ENCODE measurements at regions not wholly inside any gene's neighbourhood (a gene's known extent, or its start where the extent isn't known, plus 50 kb on each side); places are given as distances from the start of the nearest gene placed in this dataset.

DNA sequence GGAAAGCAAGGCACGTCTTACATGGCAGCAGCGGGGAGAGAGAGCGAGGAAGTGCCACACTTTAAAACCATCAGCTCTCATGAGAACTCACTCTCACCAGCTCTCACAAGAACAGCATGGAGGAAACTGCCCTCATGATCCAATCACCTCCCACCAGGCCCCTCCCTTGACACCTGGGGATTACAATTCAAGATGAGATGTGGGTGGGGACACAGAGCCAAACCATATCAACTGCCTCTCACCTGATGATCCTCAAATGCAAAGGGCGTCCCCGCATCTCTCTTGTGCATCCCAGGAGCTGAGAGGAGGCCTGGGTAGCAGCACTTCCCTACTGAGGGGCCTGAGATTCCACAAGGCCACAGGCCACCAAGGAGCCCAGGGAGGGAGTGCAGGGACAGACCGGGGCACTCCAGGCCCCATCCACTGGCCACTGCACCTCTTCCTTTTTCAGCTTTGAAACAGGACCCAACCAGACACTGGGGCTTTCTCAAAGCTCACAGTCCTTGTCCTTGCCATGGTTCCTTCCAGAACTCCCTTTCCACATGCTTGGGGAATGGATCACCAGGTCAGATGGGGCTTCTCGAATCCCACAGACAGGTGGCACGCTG is 54.5 kb upstream of the IL17B start:
- no peak overlapping the region for H3K4me3 ChIP-seq (ENCODE audit: low read depth in 1 of 2, low read length in 2 of 2)
- no peaks in the 10 kb centered on the region for H3K27me3 ChIP-seq (ENCODE audit: control insufficient read depth in 1 of 2, insufficient read depth in 2 of 2, low read length in 2 of 2)
- H3K36me3 ChIP-seq (ENCODE audit: control insufficient read depth in 2 of 2, insufficient read depth in 2 of 2, low read length in 1 of 2) = peaks cover 0 to 1% of the 10 kb centered on the region in 2 donors
- peaks cover 0 to 9% of the 10 kb centered on the region in 2 donors for H3K4me1 ChIP-seq (ENCODE audit: control insufficient read depth in 2 of 2, insufficient read depth in 2 of 2, low read length in 1 of 2)
- peak overlapping the region in 1 of 2 donors; percentile 17 for H3K27ac ChIP-seq (ENCODE audit: low read depth in 2 of 2, low read length in 1 of 2)
- H3K9me3 ChIP-seq (ENCODE audit: control insufficient read depth in 2 of 2, insufficient read depth in 1 of 2, low read depth in 1 of 2, low read length in 1 of 2) = no peaks in the 10 kb centered on the region
- 76 to 83% methylated on average over 8 of the region's 8 CpGs for WGBS, 2 donors

DNA sequence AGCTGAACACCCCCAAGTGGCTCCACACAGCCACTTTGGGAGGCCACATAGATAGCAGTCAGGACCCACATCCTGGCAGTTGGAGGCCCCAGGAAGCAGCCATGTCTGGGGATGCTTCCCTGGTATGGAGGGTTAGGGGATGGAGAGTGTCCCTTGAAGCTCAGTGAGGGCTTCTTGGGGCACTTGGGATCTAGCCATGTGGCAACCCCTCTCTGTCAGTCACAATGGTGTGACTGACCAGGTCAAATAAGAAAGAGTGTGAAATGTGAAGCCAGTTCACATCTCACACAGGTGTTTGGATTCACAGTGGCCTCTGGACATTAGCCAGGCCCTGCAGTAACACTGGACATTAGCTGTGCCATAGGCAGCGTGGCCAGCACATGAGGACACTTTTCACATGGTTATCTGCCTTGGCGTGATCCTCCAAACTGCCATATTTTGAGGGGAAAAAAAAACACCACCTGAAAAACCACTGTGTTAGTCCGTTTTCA is 53.9 kb upstream of the IL17B start:
- Histone ChIP-seq H3K36me3 (ENCODE audit: control insufficient read depth in 2 of 2, insufficient read depth in 2 of 2, low read length in 1 of 2) (peaks cover 0 to 2% of the 10 kb centered on the region in 2 donors), H3K27ac (ENCODE audit: low read depth in 2 of 2, low read length in 1 of 2) (no peak overlapping the region), H3K4me1 (ENCODE audit: control insufficient read depth in 2 of 2, insufficient read depth in 2 of 2, low read length in 1 of 2) (peaks cover 0 to 5% of the 10 kb centered on the region in 2 donors), H3K9me3 (ENCODE audit: control insufficient read depth in 2 of 2, insufficient read depth in 1 of 2, low read depth in 1 of 2, low read length in 1 of 2) (no peaks in the 10 kb centered on the region), H3K27me3 (ENCODE audit: control insufficient read depth in 1 of 2, insufficient read depth in 2 of 2, low read length in 2 of 2) (no peaks in the 10 kb centered on the region), H3K4me3 (ENCODE audit: low read depth in 1 of 2, low read length in 2 of 2) (no peak overlapping the region)
- WGBS, 2 donors = 56 to 57% methylated on average over 3 of the region's 3 CpGs

DNA sequence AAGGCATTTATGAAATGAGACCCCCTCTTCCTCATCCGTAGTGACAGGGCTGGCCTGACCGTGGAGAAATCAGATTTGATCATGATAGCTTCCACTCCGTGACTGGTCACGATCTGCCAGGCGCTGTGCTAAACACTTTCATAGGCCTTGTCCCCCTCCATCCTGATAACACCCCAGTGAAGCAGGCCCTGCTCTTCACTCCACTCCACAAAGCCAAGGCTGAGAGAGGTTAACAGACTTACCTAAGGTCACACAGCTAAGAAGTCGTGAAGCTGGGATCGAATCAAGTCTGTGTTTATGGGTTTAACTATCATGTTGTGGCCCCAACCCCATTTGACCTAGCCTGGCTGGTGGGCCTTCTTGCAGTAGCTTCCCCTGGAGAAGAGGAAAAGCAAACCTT is 53.3 kb upstream of the IL17B start:
- H3K36me3 ChIP-seq (ENCODE audit: control insufficient read depth in 2 of 2, insufficient read depth in 2 of 2, low read length in 1 of 2) = peaks cover 0 to 2% of the 10 kb centered on the region in 2 donors
- H3K27me3 ChIP-seq (ENCODE audit: control insufficient read depth in 1 of 2, insufficient read depth in 2 of 2, low read length in 2 of 2) = no peaks in the 10 kb centered on the region
- no peaks in the 10 kb centered on the region for H3K9me3 ChIP-seq (ENCODE audit: control insufficient read depth in 2 of 2, insufficient read depth in 1 of 2, low read depth in 1 of 2, low read length in 1 of 2)
- no peak overlapping the region for H3K27ac ChIP-seq (ENCODE audit: low read depth in 2 of 2, low read length in 1 of 2)
- peaks cover 0 to 5% of the 10 kb centered on the region in 2 donors for H3K4me1 ChIP-seq (ENCODE audit: control insufficient read depth in 2 of 2, insufficient read depth in 2 of 2, low read length in 1 of 2)
- WGBS, 2 donors = 70 to 71% methylated on average over 7 of the region's 7 CpGs
- H3K4me3 ChIP-seq (ENCODE audit: low read depth in 1 of 2, low read length in 2 of 2) = no peak overlapping the region

DNA sequence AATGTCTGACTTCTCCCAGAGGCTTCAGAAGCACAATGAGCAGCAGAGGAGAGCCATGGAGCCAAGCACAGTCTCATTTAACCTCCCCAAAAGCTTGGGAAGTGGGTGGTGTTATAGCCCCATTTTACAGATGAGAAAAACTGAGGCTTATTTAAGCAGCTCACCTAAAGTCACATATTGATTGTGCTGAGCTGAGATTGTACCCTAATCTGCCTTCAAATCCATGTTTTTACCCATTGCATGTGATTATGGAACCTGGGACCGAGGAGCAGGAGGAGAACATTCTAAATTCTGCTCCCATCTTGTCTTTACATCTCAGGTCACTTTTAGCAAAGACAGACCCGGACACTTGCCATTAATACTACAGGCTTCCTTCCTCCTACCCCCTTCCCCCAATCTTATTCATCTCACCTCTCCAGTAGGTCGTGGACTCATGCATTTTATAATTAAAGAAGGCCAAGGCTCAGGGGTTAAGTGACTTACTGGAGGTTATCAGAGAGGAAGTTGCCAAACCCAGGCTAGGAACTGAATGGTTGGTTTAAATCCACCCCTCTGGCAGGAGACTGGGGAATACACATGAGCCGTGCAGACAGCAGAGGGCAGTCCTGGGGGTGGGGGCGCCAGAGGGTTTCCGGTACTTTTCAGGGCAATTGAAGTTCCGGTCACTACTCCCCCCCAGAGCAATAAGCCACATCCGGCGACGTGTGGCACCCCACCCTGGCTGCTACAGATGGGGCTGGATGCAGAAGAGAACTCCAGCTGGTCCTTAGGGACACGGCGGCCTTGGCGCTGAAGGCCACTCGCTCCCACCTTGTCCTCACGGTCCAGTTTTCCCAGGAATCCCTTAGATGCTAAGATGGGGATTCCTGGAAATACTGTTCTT is 51.0 kb upstream of the IL17B start:
- 52 to 54% methylated on average over 15 of the region's 15 CpGs for WGBS, 2 donors
- peaks cover 0 to 5% of the 10 kb centered on the region in 2 donors for H3K4me1 ChIP-seq (ENCODE audit: control insufficient read depth in 2 of 2, insufficient read depth in 2 of 2, low read length in 1 of 2)
- peaks cover 0 to 2% of the 10 kb centered on the region in 2 donors for H3K36me3 ChIP-seq (ENCODE audit: control insufficient read depth in 2 of 2, insufficient read depth in 2 of 2, low read length in 1 of 2)
- no peaks in the 10 kb centered on the region for H3K27me3 ChIP-seq (ENCODE audit: control insufficient read depth in 1 of 2, insufficient read depth in 2 of 2, low read length in 2 of 2)
- H3K4me3 ChIP-seq (ENCODE audit: low read depth in 1 of 2, low read length in 2 of 2) = no peak overlapping the region
- H3K27ac ChIP-seq (ENCODE audit: low read depth in 2 of 2, low read length in 1 of 2) = peak overlapping the region; percentile 62 to 75
- H3K9me3 ChIP-seq (ENCODE audit: control insufficient read depth in 2 of 2, insufficient read depth in 1 of 2, low read depth in 1 of 2, low read length in 1 of 2) = no peaks in the 10 kb centered on the region

Measured in esophagus (tissue), 2 donors.